DMS114 treated with DMSO at 0.1 percent for 48 hours (cell line): ENCODE measurements at regions not wholly inside any gene's neighbourhood (a gene's known extent, or its start where the extent isn't known, plus 50 kb on each side); places are given as distances from the start of the nearest gene placed in this dataset.
"Not testable (repeated sequence)": the region's sequence is repeated elsewhere in the genome, so short reads cannot be mapped to it uniquely, and the experiment has no call there.

Experiments used
- DNase-seq: peaks from one replicate; lab custom pipeline; 2025; ENCODE audit not compliant: unreplicated experiment; lab: John Stamatoyannopoulos, UW

DNA sequence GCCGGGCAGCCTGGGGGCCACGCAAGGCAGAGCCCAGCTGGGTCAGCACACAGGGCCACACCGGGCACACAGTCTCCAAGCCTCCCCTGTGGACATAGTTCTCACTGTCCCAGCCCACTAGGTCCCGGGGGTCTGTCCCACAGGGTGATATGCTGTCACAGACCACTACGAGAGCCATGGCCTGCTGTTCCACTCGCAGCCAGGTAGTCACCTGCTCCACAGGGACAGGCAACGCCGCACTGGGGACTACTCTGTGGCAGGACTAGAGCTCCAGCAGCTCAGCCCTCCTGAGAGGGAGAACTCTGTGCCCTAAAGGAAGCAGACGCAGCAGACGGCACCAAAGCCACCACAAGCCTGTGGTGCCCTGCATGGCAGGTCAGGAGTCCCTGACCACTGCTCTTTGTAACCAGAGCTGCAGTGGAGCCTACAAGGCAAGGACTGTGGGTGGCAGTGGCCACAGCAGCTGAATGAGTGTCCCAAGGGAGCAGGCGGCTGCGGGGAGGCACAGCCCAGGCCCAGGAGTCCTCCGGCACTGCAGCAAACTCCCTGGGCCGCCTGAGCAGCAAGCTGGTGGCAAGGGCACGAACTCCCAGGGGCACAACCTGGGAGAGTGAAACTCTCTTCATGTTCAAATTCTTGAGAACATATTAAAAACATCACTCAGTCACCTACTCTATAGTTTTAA lies 171.2 kb upstream of the GRK3 start:
- DNase-seq = no peak

DNA sequence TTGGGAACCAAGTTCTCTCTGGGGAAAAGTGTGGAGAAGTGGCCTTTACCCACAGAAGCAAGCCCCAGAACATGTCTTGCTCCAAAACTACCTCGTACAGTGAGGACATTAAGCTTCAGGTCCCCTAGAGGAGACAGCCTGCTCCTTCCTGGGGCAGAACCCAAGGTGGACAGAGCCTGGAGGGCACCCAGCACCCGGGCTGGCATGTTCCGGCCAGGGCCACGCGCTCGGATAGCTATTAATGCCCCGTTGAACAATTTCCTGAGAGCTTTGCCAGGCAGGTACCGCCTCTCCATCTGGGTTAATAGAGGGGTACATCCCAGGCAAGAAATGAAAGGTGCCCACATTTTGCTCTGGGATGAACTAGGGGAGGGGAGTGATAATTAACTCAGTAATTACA lies 169.0 kb upstream of the GRK3 start:
- DNase-seq = no peak

DNA sequence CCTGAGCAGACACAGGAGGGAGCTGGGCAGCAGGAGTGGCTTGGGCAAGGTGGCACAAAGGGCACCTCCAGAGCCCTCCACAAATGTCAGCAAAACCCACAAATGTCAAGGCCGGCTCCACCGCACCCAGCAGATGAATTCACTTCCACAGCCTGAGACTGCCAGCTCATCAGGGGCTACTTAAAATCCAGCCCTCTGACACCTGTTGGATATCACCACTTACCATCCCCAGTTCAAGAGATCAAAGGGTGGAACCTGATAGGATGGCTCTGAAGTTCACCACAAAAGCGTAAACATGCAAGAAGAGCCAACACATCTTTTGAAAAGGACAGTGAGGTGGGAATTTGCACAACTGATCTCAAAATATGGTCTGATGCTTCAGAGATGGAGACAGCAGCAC lies 168.6 kb upstream of the GRK3 start:
- no peak for DNase-seq

DNA sequence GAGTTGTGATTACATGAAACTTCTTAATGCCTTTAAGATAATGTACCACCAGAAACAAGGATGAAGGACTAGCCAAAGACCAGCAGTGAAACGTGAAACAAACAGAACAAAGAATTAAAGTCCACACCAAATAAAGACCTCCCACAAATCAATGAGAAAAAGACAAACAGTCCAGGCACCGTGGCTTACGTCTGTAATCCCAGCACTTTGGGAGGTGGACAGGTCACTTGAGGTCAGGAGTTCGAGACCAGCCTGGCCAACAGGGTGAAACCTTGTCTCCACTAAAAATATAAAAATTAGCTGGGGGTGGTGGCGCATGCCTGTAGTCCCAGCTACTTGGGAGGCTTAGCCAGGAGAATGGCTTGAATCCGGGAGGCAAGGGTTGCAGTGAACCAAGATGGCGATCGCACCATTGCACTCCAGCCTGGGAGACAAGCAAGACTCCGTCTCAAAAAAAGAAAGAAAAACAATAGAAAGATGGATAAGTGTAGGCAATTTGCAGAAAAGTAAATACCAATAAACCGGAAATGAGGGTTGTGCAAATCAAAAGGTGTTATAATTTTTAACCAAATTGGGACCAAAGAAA lies 167.8 kb upstream of the GRK3 start:
- no peak for DNase-seq

DNA sequence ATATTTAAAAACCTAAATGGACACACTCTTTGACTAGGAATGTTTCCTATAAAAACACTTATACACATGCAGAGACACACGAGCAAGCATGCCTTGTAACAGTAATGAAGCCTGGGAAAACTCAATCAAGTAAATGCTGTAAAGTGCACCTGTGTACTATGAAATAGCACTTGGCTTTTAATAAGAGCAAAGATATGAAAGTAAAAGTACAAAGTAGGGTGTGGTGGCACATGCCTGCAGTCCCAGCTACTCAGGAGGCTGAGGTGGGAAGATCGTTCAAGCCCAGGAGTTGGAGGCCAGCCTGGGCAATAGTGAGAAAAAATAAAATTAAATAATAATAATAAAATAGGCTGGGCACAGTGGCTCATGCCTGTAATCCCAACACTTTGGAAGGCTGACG lies 166.9 kb upstream of the GRK3 start:
- no peak for DNase-seq

DNA sequence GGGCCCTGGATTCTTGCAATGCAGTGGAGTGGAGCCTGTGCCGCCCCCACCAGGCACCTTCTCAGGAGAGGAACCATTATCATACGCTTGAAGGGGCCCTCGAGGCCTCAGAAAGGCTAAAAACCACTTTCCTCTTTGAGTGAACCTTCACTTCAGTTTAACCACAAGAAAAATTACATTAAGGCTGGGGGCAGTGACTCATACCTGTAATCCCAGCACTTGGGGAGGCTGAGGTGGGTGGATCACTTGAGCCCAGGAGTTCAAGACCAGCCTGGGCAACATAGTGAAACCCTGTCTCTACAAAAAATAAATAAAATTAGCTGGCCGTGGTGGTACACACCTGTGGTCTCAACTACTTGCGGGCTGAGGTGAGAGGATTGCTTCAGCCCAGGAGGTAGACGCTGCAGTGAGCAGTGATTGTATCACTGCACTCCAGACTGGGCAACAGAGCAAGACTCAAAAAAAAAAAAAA lies 165.8 kb upstream of the GRK3 start:
- not testable (repeated sequence) for DNase-seq

DNA sequence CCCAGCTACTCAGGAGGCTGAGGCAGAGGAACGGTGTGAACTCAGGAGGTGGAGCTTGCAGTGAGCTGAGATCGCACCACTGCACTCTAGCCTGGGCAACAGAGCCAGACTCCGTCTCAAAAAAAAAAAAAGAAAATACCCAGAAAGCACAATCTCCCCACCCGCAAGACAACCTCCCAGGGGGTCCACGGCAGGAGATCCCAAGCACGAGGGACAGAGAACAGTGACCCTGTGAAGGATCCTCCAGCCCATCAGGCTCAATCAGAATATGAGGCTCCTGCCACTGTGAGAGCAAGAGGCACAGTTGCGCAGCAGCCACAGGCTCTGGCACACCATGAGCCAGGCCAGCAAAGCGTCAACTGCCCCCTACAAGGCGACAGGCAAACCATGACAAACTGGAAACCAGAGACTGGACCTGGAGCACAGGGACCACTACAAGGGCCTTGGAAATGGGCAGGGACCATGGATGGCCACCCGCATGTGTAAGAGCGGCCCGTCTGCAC lies 164.8 kb upstream of the GRK3 start:
- DNase-seq = no peak

DNA sequence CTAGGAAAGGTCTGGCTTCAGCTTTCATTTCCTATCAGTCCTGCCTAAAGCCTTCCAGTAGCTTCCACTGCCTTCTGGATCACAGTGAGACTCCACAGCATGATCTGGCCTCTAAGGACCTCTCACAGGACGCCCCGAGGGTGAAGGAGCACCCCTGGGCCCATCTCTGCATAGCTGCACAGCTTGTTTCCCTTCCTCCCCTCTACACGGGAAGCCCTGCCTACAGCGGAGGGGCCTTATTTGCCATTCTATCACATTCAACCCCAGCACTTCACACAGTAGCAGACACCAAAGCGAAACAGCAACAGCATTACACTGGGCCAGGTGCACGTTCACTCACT lies 162.3 kb upstream of the GRK3 start:
- no peak for DNase-seq

DNA sequence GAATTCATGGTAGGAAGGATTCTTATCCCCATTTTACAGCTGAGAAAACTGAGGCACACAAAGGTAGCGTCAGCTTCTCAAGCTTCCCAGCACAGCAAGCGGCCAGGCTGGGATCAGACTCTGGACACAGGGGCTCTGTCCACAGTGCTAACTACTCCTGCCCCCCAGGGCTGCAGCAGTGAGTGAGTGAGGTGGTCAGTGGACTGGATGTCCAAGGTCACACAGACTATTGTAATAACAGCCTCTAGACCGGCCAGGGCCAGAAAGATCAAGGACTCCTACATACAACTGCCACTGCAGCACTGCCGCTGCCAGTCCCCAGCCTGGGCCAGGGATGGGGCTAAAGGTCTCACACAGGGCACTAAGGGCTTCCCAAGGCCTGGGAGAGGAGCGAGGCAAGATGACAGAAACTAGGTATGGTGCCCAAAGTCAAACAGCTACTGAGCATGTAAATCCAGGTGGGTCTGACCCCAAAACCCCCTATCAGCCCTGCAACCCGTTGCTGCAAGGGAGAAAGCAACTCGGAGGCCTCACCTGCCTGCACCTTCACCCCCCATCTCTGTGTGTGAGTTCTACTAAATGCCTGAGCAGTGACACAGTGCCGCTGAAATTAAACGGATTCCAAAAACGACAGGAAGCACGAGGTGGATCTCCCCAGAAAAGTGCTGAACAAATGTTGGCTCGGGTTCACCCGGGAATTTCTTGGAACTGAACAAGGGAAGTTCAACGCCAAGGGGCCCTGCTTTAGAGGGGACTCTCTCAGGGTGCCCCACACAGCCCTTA lies 161.8 kb upstream of the GRK3 start:
- no peak for DNase-seq

DNA sequence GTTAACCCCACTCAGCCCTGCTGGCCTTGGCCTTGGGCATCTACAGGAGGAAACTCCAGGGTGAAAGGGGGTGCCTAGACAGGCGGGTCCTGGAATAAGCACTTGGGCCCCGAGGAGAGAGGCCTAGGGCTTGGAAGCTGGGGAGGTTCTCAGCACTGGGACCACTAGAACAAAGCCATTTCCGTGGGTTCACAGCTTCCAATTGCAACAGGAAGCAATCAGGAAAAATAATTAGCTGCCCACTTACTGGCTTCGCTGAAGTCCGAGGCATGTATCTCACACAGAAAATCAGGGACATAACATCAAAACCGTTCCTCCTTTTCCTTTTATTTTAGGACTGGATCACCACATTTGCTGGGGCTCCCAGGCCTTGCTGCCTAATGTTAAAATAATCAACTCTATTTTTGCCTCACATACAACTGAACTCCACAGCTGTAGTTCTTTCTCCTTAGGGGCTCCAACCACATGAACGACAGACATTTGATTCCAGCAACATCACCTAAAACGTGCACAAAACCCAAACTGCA lies 161.1 kb upstream of the GRK3 start:
- no peak for DNase-seq

DNA sequence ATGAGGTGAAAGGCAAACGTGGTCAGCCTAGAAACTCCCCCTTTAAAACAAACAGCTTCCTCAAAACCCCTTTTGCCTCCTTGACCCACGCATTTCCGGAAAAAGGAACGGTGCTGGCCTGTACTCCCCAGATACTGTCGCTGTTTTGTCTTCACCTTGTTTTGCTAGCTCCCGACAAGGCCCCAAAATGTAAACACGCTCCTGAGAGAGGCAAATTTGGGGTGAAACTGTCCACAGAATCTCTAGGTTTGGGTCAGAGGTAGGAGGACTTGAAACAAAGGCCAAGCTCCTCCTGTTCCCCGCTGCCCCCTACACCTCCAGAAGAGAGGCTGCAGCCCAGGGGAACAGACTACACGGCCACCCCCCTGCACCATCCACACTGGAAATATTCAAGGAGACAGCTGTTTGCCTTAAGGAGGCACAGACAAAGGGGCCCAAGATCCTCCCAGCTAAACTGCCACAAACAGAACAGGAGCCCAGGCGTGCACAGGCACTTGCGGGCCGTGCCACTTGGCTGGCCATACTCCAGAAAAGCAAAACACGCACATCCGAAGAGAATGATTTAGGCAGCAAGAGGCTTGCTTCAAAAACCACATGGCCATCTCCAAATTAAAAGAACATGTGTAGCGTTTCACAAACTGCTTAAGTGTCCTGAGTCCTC lies 160.5 kb upstream of the GRK3 start:
- DNase-seq = no peak

DNA sequence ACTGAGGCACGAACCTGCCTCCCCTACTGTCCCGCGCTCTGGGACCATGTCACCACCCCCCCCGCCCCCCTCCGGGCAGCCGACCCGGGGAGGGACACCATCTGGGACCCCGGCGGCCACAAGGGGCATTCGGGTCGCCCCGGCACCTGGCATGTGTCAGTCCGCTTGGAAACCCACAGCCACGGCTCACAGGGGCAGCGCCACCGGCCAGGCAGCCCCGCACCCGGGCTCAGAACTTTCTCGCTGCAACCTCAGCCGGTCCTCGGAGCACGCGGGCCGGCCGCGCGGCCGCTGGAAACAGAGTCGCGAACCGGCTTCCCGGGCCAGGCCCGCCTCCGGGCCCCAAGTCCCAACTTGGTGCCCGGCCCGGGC lies 159.9 kb upstream of the GRK3 start:
- no peak for DNase-seq

DNA sequence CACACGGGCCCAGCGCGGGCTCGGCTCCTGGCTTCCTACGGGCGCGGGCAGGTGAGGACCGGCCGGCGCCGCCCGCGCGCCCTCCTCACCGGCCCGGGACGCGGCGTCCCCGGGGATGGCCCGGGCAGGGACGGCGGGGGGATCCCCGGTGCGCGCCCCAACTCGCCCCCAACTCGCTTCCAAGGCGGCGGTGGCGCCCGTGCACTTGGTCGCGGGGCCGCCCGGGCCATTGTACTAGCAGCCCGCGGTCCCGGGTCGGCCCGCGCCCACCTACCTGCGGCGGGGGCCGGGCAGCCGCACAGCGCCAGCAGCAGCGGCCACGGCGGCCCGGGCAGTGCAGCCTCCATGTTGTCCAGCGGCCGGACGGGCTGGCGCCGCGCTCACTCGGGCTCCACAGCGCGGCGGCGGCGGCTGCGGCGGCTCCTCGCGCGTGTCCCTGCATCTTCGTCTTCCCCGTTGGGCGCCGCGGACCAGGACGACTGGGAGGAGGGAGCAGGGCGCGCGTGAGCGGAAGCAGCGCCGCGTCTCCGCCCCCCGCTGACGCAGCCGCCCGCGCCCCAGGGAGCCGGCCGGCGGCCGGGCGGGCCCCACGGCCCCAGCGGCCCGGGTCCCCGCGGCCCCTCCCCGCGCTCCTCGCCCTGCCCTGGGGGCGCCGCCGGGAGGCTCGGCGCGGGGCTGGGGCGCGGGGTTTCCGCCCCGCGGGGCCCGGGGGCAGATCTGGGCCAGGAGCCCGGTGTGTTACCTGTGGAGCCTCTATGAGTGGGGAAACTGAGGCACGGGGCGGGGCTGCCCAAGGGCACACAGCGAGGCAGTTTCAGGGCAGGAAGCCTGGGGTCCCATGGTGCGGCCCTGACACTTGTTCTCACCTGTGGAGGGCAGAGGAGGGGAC lies 159.3 kb upstream of the GRK3 start:
- no peak for DNase-seq

DNA sequence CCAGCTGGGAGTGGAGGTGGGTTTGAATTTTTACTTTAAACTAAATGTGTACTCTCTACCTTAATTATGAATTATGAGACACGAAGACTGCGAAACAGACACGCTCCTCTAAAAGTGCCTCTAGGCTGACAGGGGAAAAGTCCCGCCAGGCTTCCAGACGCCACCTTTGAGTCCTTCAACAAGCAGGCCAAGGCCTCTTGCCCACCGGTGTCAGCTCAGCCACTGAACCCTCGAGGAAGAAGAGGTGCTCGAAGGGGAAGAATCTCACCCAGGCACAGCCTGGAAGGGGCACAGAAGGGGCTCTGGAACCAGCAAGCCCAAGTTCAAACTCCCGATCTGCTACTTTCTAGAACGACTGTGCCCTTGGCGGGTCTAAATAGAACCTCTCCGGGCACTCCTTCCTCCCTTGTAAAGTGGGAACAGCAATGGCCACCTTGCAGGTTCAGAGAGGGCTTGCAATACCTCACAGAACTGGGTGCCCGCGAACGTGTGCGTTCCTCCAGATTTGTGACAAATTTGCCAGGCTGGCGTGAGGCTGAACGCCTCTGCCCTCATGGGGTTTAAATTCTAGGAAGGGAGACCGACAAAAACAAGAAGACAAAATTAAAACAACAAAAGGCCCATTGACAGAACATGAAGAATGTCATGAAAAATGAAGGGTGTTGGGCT lies 158.5 kb upstream of the GRK3 start:
- no peak for DNase-seq

DNA sequence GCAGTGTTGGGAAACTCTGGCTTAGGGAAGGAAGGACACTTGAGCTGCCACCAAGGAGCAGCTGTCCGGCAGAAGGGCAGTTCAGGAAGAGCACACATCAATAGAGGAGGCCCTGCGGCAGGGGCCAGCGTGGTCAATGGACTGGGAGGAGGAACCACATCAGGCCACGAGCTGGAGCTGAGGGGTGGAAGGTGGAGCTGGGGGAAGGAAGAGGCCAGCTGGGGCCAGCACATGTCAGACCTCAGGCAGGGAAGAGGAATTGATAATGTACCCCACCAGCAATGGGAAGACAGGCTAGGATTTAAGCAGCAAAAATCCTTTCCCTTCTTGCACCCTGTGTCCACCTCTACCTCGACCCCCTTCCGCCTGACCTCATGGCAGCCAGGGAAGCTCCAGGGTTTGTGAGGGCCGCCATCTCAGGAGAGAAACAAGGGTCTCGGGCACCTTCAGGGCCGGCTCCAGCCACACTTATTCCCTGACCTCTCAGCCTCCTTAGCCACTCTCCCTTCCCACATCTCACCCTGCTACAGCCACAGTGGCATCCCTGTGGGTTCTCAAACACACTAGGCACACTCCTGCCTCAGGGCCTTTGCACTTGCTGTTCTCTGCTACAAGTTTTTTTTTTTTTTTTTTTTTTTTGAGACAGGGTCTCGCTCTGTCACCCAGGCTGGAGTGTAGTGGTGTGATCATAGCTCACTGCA lies 157.8 kb upstream of the GRK3 start:
- DNase-seq = no peak

DNA sequence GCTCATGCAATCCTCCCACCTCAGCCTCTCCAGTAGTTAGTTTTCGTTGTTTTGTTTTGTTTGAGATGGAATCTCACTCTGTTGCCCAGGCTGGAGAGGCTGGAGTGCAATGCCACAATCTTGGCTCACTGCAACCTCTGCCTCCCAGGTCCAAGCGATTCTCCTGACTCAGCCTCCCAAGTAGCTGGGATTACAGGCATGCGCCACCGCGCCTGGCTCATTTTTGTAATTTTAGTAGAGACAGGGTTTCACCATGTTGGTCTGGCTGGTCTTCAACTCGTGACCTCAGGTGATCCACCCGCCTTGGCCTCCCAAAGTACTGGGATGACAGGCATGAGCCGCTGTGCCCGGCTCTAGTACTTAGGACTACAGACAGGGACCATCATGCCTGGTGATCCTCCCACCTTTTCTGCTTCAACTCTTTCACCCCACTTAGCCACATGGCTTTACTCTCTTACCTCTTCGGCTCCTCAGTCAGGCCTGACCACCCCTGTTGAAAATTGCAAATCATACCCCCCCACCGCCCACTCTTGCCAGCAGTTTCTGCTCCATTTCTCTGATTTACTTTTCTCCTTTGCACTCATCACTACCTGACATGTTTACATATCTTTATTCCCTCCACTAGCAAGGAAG lies 157.1 kb upstream of the GRK3 start:
- DNase-seq = no peak

DNA sequence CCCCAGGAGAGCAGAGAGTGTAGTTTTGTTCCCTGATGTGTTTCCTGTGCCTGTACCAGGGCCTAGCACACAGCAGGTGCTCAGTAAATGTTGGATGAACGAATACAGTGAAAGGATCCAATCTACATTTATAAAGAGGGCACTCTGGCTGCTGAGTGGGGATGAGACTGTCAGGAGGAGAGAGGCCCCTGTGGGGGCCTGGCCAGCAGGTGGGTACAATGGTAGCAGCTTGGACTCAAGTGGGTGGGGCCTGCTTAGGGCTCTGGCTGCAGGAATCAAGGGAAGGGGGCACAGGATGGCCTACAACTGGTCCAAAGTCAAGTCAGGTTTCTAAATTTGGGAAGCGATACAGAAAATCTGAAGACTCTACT lies 156.6 kb upstream of the GRK3 start:
- no peak for DNase-seq

DNA sequence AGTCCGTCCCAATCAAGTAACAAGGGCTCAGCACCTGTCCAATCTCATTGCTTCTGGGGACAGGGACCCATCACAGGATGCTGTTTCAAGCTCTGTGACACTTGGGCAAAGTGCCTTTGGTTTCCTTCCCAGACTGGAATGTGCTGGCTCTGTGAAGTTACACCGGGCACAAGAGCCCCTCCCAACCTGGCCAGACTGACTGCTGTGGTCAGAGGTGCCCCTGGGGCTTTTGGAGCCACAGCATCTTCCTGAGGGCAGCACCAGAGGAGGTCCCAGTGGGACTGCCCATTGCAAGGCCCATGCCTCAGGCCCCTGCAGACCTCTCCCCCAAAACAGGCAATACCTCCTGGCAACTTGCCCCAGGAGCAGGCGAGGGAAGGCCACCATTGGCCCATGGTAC lies 155.2 kb upstream of the GRK3 start:
- no peak for DNase-seq

DNA sequence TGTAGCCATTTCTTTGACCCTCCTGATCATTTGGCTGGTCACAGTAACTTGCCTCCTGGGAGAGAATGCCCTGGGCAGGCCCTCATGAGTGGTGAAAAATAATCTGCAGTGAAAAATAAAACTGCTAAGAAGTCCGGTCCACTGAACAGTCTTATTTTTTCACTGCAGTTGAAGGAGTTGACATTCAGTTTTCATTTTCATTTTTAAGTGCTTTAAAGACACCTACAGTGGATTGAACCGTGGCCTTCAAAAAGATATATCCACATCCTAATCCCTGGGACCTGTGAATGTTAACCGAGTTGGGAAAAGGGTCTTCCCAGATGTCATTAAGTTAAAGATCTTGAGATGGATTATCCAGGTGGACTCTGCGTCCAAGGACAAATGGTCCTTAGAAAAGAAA lies 153.6 kb upstream of the GRK3 start:
- DNase-seq = no peak
